Loucy (cell line): ENCODE measurements at regions not wholly inside any gene's neighbourhood (a gene's known extent, or its start where the extent isn't known, plus 50 kb on each side); places are given as distances from the start of the nearest gene placed in this dataset.

Experiments used
- CTCF ChIP-seq: fragments of 200-600 bp; sonication (generic); conservative IDR thresholded peaks from 2 replicates; pipeline ENCODE4 v1.5.1; 2014; ENCODE audit warnings: mild to moderate bottlenecking, antibody characterized with exemption, low read length
- EZH2phosphoT487 ChIP-seq: fragments of 200-600 bp; IDR thresholded peaks from 2 replicates; pipeline ENCODE4 v1.6.1; 2018; ENCODE audit warnings: antibody characterized with exemption, mild to moderate bottlenecking, moderate library complexity, borderline replicate concordance

- TF ChIP-seq CTCF (no peak), EZH2phosphoT487 (no peak)
These were observed 231.1 kb upstream of the NUDT12 start for GRCh38 chr5:103793595-103794182.
